K562 (cell line): ENCODE measurements at regions not wholly inside any gene's neighbourhood (a gene's known extent, or its start where the extent isn't known, plus 50 kb on each side); places are given as distances from the start of the nearest gene placed in this dataset.
"Not testable (repeated sequence)": the region's sequence is repeated elsewhere in the genome, so short reads cannot be mapped to it uniquely, and the experiment has no call there.

Source experiments
- CHD1 ChIP-seq: fragments of 200-600 bp; sonication (generic); IDR thresholded peaks from one replicate; pipeline ENCODE4 v1.6.1; 2012; ENCODE audit warnings: mild to moderate bottlenecking, moderate library complexity, low read length, inconsistent platforms
- CHD2 ChIP-seq: IDR thresholded peaks from 2 replicates; pipeline ENCODE4 v1.6.1; 2011; ENCODE audit warnings: low read depth, low read length
- CTCF ChIP-seq, 3 experiments: IDR thresholded peaks in 2 of 3; conservative IDR thresholded peaks in 1 of 3; 2 replicates each; pipeline ENCODE4 v1.5.1; 2011 to 2012; ENCODE audit warnings: low read length in 3 of 3, mild to moderate bottlenecking in 3 of 3, control low read depth in 2 of 3, improper control_type of control experiment in 1 of 3, inconsistent platforms in 1 of 3, low read depth in 1 of 3, mixed read lengths in 1 of 3, moderate library complexity in 1 of 3; ENCODE audit not compliant: insufficient read depth in 2 of 3
- ERF ChIP-seq: fragments of 450-650 bp; formaldehyde crosslinking; IDR thresholded peaks from 2 replicates; pipeline ENCODE4 v1.4.0; 2020; ENCODE audit warnings: mild to moderate bottlenecking, mixed read lengths
- HLTF ChIP-seq: fragments of 450-650 bp; IDR thresholded peaks from 2 replicates; pipeline ENCODE4 v1.6.1; 2016
- HMGXB4 ChIP-seq: sonication (generic); formaldehyde crosslinking; IDR thresholded peaks from 2 replicates; pipeline ENCODE4 v1.8.1; 2023; ENCODE audit warnings: mild to moderate bottlenecking, missing genetic modification reagents
- JUN ChIP-seq, 2 experiments: sonication (generic) in 1 of 2; formaldehyde crosslinking in 1 of 2; IDR thresholded peaks; 2 replicates each; pipeline versions ENCODE4 v1.6.1 to v1.8.0; 2012 to 2022; ENCODE audit warnings: borderline replicate concordance in 2 of 2, mild to moderate bottlenecking in 2 of 2, improper control_type of control experiment in 1 of 2, low read depth in 1 of 2, low read length in 1 of 2, missing genetic modification reagents in 1 of 2
- NR1H2 ChIP-seq: sonication (generic); formaldehyde crosslinking; IDR thresholded peaks from 2 replicates; pipeline ENCODE4 v1.4.0; 2020; ENCODE audit warnings: mild to moderate bottlenecking, missing genetic modification reagents
- PATZ1 ChIP-seq: fragments of 250-450 bp; sonication (Bioruptor Pico); IDR thresholded peaks from 2 replicates; pipeline ENCODE4 v1.5.0; 2020; ENCODE audit warnings: mild to moderate bottlenecking, borderline replicate concordance
- POLR2A ChIP-seq: fragments of 450-650 bp; conservative IDR thresholded peaks from 2 replicates; pipeline ENCODE4 v1.6.1; 2016
- SETDB1 ChIP-seq: IDR thresholded peaks from one replicate; pipeline ENCODE4 v1.6.1; 2012; ENCODE audit warnings: low read length, control low read depth, inconsistent platforms
- TAF9B ChIP-seq: fragments of 450-650 bp; IDR thresholded peaks from 2 replicates; pipeline ENCODE4 v1.6.1; 2018; ENCODE audit warnings: mild to moderate bottlenecking; ENCODE audit not compliant: partially characterized antibody
- ZNF407 ChIP-seq: fragments of 450-650 bp; IDR thresholded peaks from 2 replicates; pipeline ENCODE4 v1.6.1; 2016; ENCODE audit warnings: low read depth
- TF ChIP-seq, protein P1 (sequence below): sonication (generic); formaldehyde crosslinking; IDR thresholded peaks from 2 replicates; pipeline ENCODE4 v1.8.0; 2022; ENCODE audit warnings: mild to moderate bottlenecking, low read depth, missing genetic modification reagents

- not testable (repeated sequence) for TF ChIP-seq PATZ1 (CRISPR knock-in tag); CHD2; CHD1; ERF (CRISPR knock-in tag); NR1H2 (CRISPR knock-in tag); HLTF; HMGXB4 (CRISPR knock-in tag); TAF9B; POLR2A; CTCF (IDR thresholded peaks at IDR 0.05 in 2 of 3, conservative IDR thresholded peaks at IDR 0.05 in 1 of 3; ENCODE audit: insufficient read depth in 2 of 3, low read depth in 1 of 3, low read length in 3 of 3); JUN (IDR thresholded peaks at IDR 0.05; ENCODE audit: borderline replicate concordance, low read depth, low read length); JUN (CRISPR knock-in tag; IDR thresholded peaks at IDR 0.05; ENCODE audit: borderline replicate concordance); SETDB1; ZNF407
- TF ChIP-seq, protein P1, sequence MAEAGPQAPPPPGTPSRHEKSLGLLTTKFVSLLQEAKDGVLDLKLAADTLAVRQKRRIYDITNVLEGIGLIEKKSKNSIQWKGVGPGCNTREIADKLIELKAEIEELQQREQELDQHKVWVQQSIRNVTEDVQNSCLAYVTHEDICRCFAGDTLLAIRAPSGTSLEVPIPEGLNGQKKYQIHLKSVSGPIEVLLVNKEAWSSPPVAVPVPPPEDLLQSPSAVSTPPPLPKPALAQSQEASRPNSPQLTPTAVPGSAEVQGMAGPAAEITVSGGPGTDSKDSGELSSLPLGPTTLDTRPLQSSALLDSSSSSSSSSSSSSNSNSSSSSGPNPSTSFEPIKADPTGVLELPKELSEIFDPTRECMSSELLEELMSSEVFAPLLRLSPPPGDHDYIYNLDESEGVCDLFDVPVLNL (CRISPR knock-in tag) = not testable (repeated sequence)
Observed at GRCh38 chr9:65402206-65402870, 117.3 kb upstream of the FOXD4L5 start.
